WI38 (cell line): ENCODE measurements at regions not wholly inside any gene's neighbourhood (a gene's known extent, or its start where the extent isn't known, plus 50 kb on each side); places are given as distances from the start of the nearest gene placed in this dataset.

Experiments used
- H3K4me3 ChIP-seq: 2 replicates; pipeline ENCODE4 v1.5.1; 2011; ENCODE audit warnings: low read depth, mild to moderate bottlenecking, control low read depth, low read length
- CTCF ChIP-seq: IDR thresholded peaks from 2 replicates; pipeline ENCODE4 v1.5.1; 2012; ENCODE audit warnings: low read depth, mild to moderate bottlenecking, control low read depth, low read length

GRCh38 chr5:18403941-18404438 lies 769.7 kb downstream of the TAF11L14 start:
- no peak for TF ChIP-seq CTCF
- H3K4me3 ChIP-seq, result no peak overlapping the region

- H3K4me3 ChIP-seq, result no peak overlapping the region
- no peak for TF ChIP-seq CTCF
These were observed 786.5 kb downstream of the TAF11L14 start for GRCh38 chr5:18420711-18421110.

GRCh38 chr5:18433336-18433735 lies 799.1 kb downstream of the TAF11L14 start:
- no peak overlapping the region for H3K4me3 ChIP-seq
- TF ChIP-seq CTCF, result no peak

GRCh38 chr5:18438126-18438525 lies 803.9 kb downstream of the TAF11L14 start:
- no peak overlapping the region for H3K4me3 ChIP-seq
- no peak for TF ChIP-seq CTCF

- no peak overlapping the region for H3K4me3 ChIP-seq
- no peak for TF ChIP-seq CTCF
These were observed 821.3 kb downstream of the TAF11L14 start for GRCh38 chr5:18455521-18455920.

- no peak for TF ChIP-seq CTCF
- H3K4me3 ChIP-seq, result no peak overlapping the region
These were observed 823.0 kb downstream of the TAF11L14 start for GRCh38 chr5:18457255-18457654.

GRCh38 chr5:18461766-18462165 lies 827.5 kb downstream of the TAF11L14 start:
- H3K4me3 ChIP-seq, result no peak overlapping the region
- TF ChIP-seq CTCF, result no peak
